PC-9 (cell line): ENCODE measurements at regions not wholly inside any gene's neighbourhood (a gene's known extent, or its start where the extent isn't known, plus 50 kb on each side); places are given as distances from the start of the nearest gene placed in this dataset.

Experiments
- CTCF ChIP-seq: fragments of 200-600 bp; sonication (generic); conservative IDR thresholded peaks from 2 replicates; pipeline ENCODE4 v1.6.1; 2017; ENCODE audit warnings: mixed run types, antibody characterized with exemption, mild to moderate bottlenecking, moderate library complexity
- EZH2 ChIP-seq: fragments of 200-600 bp; sonication (generic); IDR thresholded peaks from 2 replicates; pipeline ENCODE4 v1.8.0; 2017; ENCODE audit warnings: antibody characterized with exemption, low read depth

- TF ChIP-seq CTCF (no peak), EZH2 (no peak)
Observed at GRCh38 chr4:15202481-15202880, 200.2 kb downstream of the CPEB2 start.
